Lower leg skin (tissue), 4 donors: ENCODE measurements at regions not wholly inside any gene's neighbourhood (a gene's known extent, or its start where the extent isn't known, plus 50 kb on each side); places are given as distances from the start of the nearest gene placed in this dataset.
"Not testable (repeated sequence)": the region's sequence is repeated elsewhere in the genome, so short reads cannot be mapped to it uniquely, and the experiment has no call there.

ENCODE experiments used
- DNase-seq, 2 donors: peaks; one replicate each; pipeline ENCODE4 v3.0.0-alpha.2; 2019; ENCODE audit warnings: low spot score in 2 of 2
- H3K4me3 ChIP-seq: fragments of 200-600 bp; sonication (generic); 2 replicates; pipeline ENCODE4 v1.5.1; 2017; ENCODE audit warnings: mild to moderate bottlenecking, low read depth; ENCODE audit not compliant: poor library complexity, severe bottlenecking
- POLR2A ChIP-seq, 2 donors: fragments of 450-650 bp; IDR thresholded peaks; one replicate each; pipeline ENCODE4 v1.6.1; 2016 to 2017; ENCODE audit warnings: antibody characterized with exemption in 2 of 2, mild to moderate bottlenecking in 1 of 2, moderate library complexity in 1 of 2
- WGBS, 2 donors: methylation state at CpG; one replicate each; pipeline ENCODE4 v1.1.5; 2018; 5-methylcytosine and 5-hydroxymethylcytosine counted together
- intact Hi-C: fragments of 100-400 bp; cut with DNase I; formaldehyde crosslinking; loops from one replicate; pipeline ENCODE4 v1.15.0; 2023; ENCODE audit warnings: low total_unique reads
- TF ChIP-seq, protein P1 (sequence below), 3 donors: fragments of 450-650 bp; IDR thresholded peaks; one replicate each; pipeline ENCODE4 v1.5.1; 2016; ENCODE audit warnings: antibody characterized with exemption in 3 of 3, mild to moderate bottlenecking in 3 of 3, moderate library complexity in 2 of 3

DNA sequence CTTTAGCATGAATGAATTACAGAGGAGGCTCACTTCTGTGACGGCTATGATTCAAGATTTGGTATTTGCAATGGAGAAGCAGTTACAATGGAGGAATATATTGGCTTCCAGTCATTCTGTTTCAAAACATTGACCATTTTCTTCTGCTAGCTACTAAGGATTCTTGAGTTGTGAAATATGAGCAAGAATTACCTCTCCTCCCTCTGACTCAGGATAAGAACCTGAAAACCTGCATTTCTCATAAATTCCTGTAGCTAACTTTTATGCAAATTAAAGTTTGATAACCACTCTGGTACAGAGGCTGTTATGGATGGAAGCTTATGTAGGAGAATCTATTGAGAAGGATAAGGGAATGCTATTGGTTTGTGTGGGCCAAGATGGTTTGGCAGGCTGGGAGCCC, 84.1 kb upstream of the MYRIP start:
- no peak for TF ChIP-seq POLR2A (IDR thresholded peaks at IDR 0.05)
- TF ChIP-seq, protein P1, sequence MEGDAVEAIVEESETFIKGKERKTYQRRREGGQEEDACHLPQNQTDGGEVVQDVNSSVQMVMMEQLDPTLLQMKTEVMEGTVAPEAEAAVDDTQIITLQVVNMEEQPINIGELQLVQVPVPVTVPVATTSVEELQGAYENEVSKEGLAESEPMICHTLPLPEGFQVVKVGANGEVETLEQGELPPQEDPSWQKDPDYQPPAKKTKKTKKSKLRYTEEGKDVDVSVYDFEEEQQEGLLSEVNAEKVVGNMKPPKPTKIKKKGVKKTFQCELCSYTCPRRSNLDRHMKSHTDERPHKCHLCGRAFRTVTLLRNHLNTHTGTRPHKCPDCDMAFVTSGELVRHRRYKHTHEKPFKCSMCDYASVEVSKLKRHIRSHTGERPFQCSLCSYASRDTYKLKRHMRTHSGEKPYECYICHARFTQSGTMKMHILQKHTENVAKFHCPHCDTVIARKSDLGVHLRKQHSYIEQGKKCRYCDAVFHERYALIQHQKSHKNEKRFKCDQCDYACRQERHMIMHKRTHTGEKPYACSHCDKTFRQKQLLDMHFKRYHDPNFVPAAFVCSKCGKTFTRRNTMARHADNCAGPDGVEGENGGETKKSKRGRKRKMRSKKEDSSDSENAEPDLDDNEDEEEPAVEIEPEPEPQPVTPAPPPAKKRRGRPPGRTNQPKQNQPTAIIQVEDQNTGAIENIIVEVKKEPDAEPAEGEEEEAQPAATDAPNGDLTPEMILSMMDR (IDR thresholded peaks at IDR 0.05): no peak
- DNase-seq: no peak
- H3K4me3 ChIP-seq: no peak overlapping the region
- WGBS, 2 donors: 88% methylated on average over 1 of the region's 1 CpG
- intact Hi-C loops: no loop called here

DNA sequence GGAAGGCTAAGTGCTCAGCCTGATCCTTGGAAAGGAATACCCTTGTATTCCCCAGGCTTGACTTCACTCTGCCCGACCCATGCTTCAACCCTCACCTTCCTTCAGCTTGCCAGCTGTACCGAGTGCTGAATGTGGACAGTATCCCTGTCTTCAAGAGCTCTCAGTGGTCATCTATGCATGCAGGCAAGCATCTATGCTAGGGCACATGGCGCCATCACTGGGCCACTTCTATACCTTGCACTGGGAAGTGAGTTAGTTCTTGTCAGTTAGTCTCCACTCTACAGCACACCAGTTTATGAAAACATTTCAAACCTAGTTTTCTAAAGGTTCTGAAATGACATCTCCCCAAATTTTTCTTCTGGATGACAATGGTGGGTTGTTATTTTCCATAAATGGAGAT, 82.0 kb upstream of the MYRIP start:
- intact Hi-C loops: no loop called here
- no peak for DNase-seq
- H3K4me3 ChIP-seq: no peak overlapping the region
- TF ChIP-seq, protein P1 (IDR thresholded peaks at IDR 0.05): no peak
- no peak for TF ChIP-seq POLR2A (IDR thresholded peaks at IDR 0.05)
- WGBS, 2 donors: 62 to 74% methylated on average over 3 of the region's 3 CpGs

DNA sequence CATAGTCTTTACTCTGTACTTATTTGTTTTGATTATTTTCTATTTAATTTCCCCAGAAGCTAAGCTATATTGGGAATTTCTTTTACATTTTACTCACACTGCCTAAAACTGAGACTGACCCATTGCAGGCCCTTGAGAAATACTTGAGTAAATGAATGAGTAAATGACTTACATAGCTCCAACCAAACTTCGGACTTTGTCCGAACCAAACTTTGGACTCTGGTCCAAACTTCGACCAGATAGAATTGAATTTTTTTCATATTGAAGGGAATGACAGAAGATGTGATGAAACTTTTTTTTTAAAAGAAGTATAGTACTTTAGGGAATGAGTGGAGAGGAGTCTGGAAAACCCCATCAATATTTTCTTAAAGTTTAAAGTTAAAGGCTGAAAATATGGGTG, 75.6 kb upstream of the MYRIP start:
- DNase-seq: no peak
- WGBS, 2 donors: 93 to 96% methylated on average over 3 of the region's 3 CpGs
- no peak overlapping the region for H3K4me3 ChIP-seq
- TF ChIP-seq, protein P1 (IDR thresholded peaks at IDR 0.05): no peak
- TF ChIP-seq POLR2A (IDR thresholded peaks at IDR 0.05): no peak
- intact Hi-C loops: no loop called here

- H3K4me3 ChIP-seq, intact Hi-C loops, DNase-seq: not testable (repeated sequence)
- WGBS, 2 donors: 69 to 72% methylated on average over 1 of the region's 1 CpG
These were observed 69.8 kb upstream of the MYRIP start for GRCh38 chr3:39739658-39740057.

DNA sequence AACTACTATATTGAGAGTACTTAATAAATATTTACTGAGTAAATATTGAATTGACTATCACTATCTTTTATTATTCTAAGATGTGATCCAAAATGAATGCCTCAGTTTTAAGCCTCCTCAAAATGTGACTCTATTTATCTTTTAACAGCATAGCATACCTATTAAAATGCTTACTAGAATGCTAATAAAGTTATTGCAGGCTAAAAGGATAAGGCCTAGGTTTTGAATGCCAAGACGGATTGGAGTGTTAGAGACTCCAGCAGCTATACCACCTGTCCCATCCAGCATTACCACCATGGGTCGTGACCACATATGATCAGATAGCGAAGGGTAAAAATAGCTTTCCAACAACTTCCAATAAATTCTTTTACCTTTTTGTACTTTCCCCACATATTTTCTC, 64.7 kb upstream of the MYRIP start:
- WGBS, 2 donors: 89 to 91% methylated on average over 3 of the region's 3 CpGs
- no peak for DNase-seq
- TF ChIP-seq, protein P1 (IDR thresholded peaks at IDR 0.05): no peak
- no peak for TF ChIP-seq POLR2A (IDR thresholded peaks at IDR 0.05)
- no peak overlapping the region for H3K4me3 ChIP-seq
- intact Hi-C loops: no loop called here

GRCh38 chr3:39748002-39748401, 61.4 kb upstream of the MYRIP start:
- intact Hi-C loops: no loop called here
- DNase-seq: no peak
- no peak for TF ChIP-seq POLR2A (IDR thresholded peaks at IDR 0.05)
- TF ChIP-seq, protein P1 (IDR thresholded peaks at IDR 0.05): no peak
- WGBS, 2 donors: 67 to 75% methylated on average over 1 of the region's 1 CpG
- H3K4me3 ChIP-seq: no peak overlapping the region
